ENCODE measurements at regions not wholly inside any gene's neighbourhood (a gene's known extent, or its start where the extent isn't known, plus 50 kb on each side); places are given as distances from the start of the nearest gene placed in this dataset.
"Not testable (repeated sequence)": the region's sequence is repeated elsewhere in the genome, so short reads cannot be mapped to it uniquely, and the experiment has no call there.

- no peak for DNase-seq (ENCODE audit: low spot score)
- Mint-ChIP-seq H3K9me3 (no peaks in the 10 kb centered on the region), H3K27ac (no peak overlapping the region), H3K4me1 (no peaks in the 10 kb centered on the region), H3K36me3 (no peaks in the 10 kb centered on the region), H3K27me3 (ENCODE audit: insufficient read depth, low read depth) (no peaks in the 10 kb centered on the region), H3K4me3 (no peak overlapping the region)
- Histone ChIP-seq H3K4me2 (no peak overlapping the region), H2AFZ (replicated peaks) (no peak overlapping the region), H3K36me3 (no peaks in the 10 kb centered on the region), H3K27me3 (no peaks in the 10 kb centered on the region), H4K20me1 (ENCODE audit: low read depth) (no peaks in the 10 kb centered on the region), H3K4me1 (no peaks in the 10 kb centered on the region), H3K79me2 (ENCODE audit: low read depth) (no peaks in the 10 kb centered on the region), H3K27ac (no peak overlapping the region), H3K9me3 (ENCODE audit: low read depth) (no peaks in the 10 kb centered on the region), H3F3A (ENCODE audit: low read depth) (no peaks in the 10 kb centered on the region), H3K4me3 (no peak overlapping the region), H3K9ac (no peak overlapping the region)
- TF ChIP-seq EZH2 (IDR thresholded peaks at IDR 0.05) = no peak
Observed at GRCh38 chr2:17196380-17196779, 321.9 kb downstream of the RAD51AP2 start.

- no peaks in the 10 kb centered on the region for H3F3A ChIP-seq (ENCODE audit: low read depth)
- H3K36me3 ChIP-seq = no peaks in the 10 kb centered on the region
- H3K4me2 ChIP-seq = no peak overlapping the region
- H3K27me3 ChIP-seq = no peaks in the 10 kb centered on the region
- no peaks in the 10 kb centered on the region for H3K79me2 ChIP-seq (ENCODE audit: low read depth)
- H3K9ac ChIP-seq = no peak overlapping the region
- DNase-seq (ENCODE audit: low spot score) = no peak
- Mint-ChIP-seq H3K4me3 (no peak overlapping the region), H3K27ac (no peak overlapping the region), H3K4me1 (peaks cover 3% of the 10 kb centered on the region), H3K9me3 (no peaks in the 10 kb centered on the region), H3K27me3 (ENCODE audit: insufficient read depth, low read depth) (no peaks in the 10 kb centered on the region), H3K36me3 (no peaks in the 10 kb centered on the region)
- H3K9me3 ChIP-seq (ENCODE audit: low read depth) = no peaks in the 10 kb centered on the region
- TF ChIP-seq, protein P1, sequence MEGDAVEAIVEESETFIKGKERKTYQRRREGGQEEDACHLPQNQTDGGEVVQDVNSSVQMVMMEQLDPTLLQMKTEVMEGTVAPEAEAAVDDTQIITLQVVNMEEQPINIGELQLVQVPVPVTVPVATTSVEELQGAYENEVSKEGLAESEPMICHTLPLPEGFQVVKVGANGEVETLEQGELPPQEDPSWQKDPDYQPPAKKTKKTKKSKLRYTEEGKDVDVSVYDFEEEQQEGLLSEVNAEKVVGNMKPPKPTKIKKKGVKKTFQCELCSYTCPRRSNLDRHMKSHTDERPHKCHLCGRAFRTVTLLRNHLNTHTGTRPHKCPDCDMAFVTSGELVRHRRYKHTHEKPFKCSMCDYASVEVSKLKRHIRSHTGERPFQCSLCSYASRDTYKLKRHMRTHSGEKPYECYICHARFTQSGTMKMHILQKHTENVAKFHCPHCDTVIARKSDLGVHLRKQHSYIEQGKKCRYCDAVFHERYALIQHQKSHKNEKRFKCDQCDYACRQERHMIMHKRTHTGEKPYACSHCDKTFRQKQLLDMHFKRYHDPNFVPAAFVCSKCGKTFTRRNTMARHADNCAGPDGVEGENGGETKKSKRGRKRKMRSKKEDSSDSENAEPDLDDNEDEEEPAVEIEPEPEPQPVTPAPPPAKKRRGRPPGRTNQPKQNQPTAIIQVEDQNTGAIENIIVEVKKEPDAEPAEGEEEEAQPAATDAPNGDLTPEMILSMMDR (IDR thresholded peaks at IDR 0.05) = no peak
- no peak for TF ChIP-seq EZH2 (IDR thresholded peaks at IDR 0.05)
- TF ChIP-seq EZH2phosphoT487 (IDR thresholded peaks at IDR 0.05) = no peak
- H2AFZ ChIP-seq (replicated peaks) = no peak overlapping the region
- no peak overlapping the region for H3K4me3 ChIP-seq
- H3K4me1 ChIP-seq = peaks cover 8% of the 10 kb centered on the region
- no peaks in the 10 kb centered on the region for H4K20me1 ChIP-seq (ENCODE audit: low read depth)
- no peak overlapping the region for H3K27ac ChIP-seq
Observed at GRCh38 chr2:17195016-17195415, 323.2 kb downstream of the RAD51AP2 start.

DNA sequence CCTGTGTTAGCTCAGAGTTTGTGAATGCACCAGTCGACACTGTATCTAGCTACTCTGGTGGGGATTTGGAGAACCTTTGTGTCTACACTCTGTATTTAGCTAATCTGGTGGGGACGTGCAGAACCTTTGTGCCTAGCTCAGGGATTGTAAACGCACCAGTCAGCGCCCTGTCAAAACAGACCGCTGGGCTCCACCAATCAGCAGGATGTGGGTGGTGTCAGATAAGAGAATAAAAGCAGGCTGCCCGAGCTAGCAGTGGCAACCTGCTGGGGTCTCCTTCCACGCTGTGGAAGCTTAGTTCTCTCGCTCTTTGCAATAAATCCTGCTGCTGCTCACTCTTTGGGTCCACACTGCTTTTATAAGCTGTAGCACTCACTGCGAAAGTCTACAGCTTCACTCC is 324.2 kb downstream of the RAD51AP2 start:
- Histone ChIP-seq H3K27me3 (no peaks in the 10 kb centered on the region), H3K4me3 (no peak overlapping the region), H3K79me2 (ENCODE audit: low read depth) (no peaks in the 10 kb centered on the region), H3K9me3 (ENCODE audit: low read depth) (no peaks in the 10 kb centered on the region), H3K27ac (no peak overlapping the region), H2AFZ (replicated peaks) (peak overlapping the region; percentile 13), H3K9ac (no peak overlapping the region), H4K20me1 (ENCODE audit: low read depth) (no peaks in the 10 kb centered on the region), H3K36me3 (no peaks in the 10 kb centered on the region), H3F3A (ENCODE audit: low read depth) (no peaks in the 10 kb centered on the region), H3K4me2 (no peak overlapping the region), H3K4me1 (peaks cover 8% of the 10 kb centered on the region)
- no peaks in the 10 kb centered on the region for H3K36me3 Mint-ChIP-seq
- no peaks in the 10 kb centered on the region for H3K27me3 Mint-ChIP-seq (ENCODE audit: insufficient read depth, low read depth)
- peaks cover 3% of the 10 kb centered on the region for H3K4me1 Mint-ChIP-seq
- no peak overlapping the region for H3K27ac Mint-ChIP-seq
- H3K9me3 Mint-ChIP-seq = no peaks in the 10 kb centered on the region
- DNase-seq (ENCODE audit: low spot score) = no peak
- H3K4me3 Mint-ChIP-seq = no peak overlapping the region
- no peak for TF ChIP-seq EZH2 (IDR thresholded peaks at IDR 0.05)

DNA sequence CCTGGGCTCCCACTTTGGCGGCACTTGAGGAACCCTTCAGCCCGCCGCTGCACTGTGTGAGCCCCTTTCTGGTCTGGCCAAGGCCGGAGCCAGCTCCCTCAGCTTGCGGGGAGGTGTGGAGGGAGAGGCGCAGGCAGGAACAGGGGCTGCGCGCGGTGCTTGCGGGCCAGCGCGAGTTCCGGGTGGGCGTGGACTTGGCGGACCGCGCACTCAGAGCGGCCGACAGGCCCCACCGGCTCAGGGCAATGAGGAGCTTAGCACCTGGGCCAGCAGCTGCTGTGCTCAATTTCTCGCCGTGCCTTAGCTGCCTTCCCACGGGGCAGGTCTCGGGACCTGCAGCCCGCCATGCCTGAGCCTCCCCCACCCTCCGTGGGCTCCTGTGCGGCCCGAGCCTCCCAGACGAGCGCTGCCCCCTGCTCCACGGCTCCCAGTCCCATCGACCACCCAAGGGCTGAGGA is 324.8 kb downstream of the RAD51AP2 start:
- H3K36me3 Mint-ChIP-seq; H3K4me1 ChIP-seq; H3K27ac Mint-ChIP-seq; H3K27ac ChIP-seq; H3K36me3 ChIP-seq; H3K9me3 ChIP-seq (ENCODE audit: low read depth); H3F3A ChIP-seq (ENCODE audit: low read depth); H3K4me3 Mint-ChIP-seq; H3K27me3 Mint-ChIP-seq (ENCODE audit: insufficient read depth, low read depth); H3K4me2 ChIP-seq; H3K27me3 ChIP-seq; DNase-seq (ENCODE audit: low spot score); H3K4me1 Mint-ChIP-seq; H3K79me2 ChIP-seq (ENCODE audit: low read depth); H3K9me3 Mint-ChIP-seq; H4K20me1 ChIP-seq (ENCODE audit: low read depth); H2AFZ ChIP-seq (replicated peaks); H3K4me3 ChIP-seq; H3K9ac ChIP-seq: not testable (repeated sequence)

GRCh38 chr2:17191223-17191622 is 327.0 kb downstream of the RAD51AP2 start:
- Mint-ChIP-seq H3K27me3 (ENCODE audit: insufficient read depth, low read depth) (no peaks in the 10 kb centered on the region), H3K9me3 (no peaks in the 10 kb centered on the region), H3K4me3 (no peak overlapping the region), H3K27ac (no peak overlapping the region), H3K36me3 (no peaks in the 10 kb centered on the region), H3K4me1 (peaks cover 3% of the 10 kb centered on the region)
- Histone ChIP-seq H3K4me1 (peaks cover 8% of the 10 kb centered on the region), H3F3A (ENCODE audit: low read depth) (no peaks in the 10 kb centered on the region), H3K4me3 (no peak overlapping the region), H3K9me3 (ENCODE audit: low read depth) (no peaks in the 10 kb centered on the region), H3K36me3 (no peaks in the 10 kb centered on the region), H3K9ac (no peak overlapping the region), H3K79me2 (ENCODE audit: low read depth) (no peaks in the 10 kb centered on the region), H4K20me1 (ENCODE audit: low read depth) (no peaks in the 10 kb centered on the region), H3K4me2 (no peak overlapping the region), H3K27me3 (no peaks in the 10 kb centered on the region), H2AFZ (replicated peaks) (no peak overlapping the region), H3K27ac (no peak overlapping the region)
- TF ChIP-seq, protein P1 (IDR thresholded peaks at IDR 0.05) = no peak
- TF ChIP-seq EZH2 (IDR thresholded peaks at IDR 0.05) (no peak), EZH2phosphoT487 (IDR thresholded peaks at IDR 0.05) (no peak)
- DNase-seq (ENCODE audit: low spot score) = no peak

Data from neural progenitor cell (in vitro differentiated cells).